ENCODE measurements at regions not wholly inside any gene's neighbourhood (a gene's known extent, or its start where the extent isn't known, plus 50 kb on each side); places are given as distances from the start of the nearest gene placed in this dataset.

GRCh38 chr15:69974321-69974720 is 123.4 kb downstream of the TLE3 start:
- no TSS peak for BruUV-seq (replicated peaks)
- POLR2A ChIA-PET: no interaction called here
- H3K9me3 ChIP-seq (ENCODE audit: control insufficient read depth, insufficient read depth, low read depth, low read length): no peaks in the 10 kb centered on the region
- DNase-seq (ENCODE audit: low read depth, low spot score): no peak
- intact Hi-C loops (cut with micrococcal nuclease; ENCODE audit: unreplicated experiment): loop anchor here (10.0 kb wide), 1 partner anchor 60 kb away; no protein-coding TSS in a partner anchor
- TF ChIP-seq, protein P1, sequence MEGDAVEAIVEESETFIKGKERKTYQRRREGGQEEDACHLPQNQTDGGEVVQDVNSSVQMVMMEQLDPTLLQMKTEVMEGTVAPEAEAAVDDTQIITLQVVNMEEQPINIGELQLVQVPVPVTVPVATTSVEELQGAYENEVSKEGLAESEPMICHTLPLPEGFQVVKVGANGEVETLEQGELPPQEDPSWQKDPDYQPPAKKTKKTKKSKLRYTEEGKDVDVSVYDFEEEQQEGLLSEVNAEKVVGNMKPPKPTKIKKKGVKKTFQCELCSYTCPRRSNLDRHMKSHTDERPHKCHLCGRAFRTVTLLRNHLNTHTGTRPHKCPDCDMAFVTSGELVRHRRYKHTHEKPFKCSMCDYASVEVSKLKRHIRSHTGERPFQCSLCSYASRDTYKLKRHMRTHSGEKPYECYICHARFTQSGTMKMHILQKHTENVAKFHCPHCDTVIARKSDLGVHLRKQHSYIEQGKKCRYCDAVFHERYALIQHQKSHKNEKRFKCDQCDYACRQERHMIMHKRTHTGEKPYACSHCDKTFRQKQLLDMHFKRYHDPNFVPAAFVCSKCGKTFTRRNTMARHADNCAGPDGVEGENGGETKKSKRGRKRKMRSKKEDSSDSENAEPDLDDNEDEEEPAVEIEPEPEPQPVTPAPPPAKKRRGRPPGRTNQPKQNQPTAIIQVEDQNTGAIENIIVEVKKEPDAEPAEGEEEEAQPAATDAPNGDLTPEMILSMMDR (IDR thresholded peaks at IDR 0.05): no peak
- no peak for TF ChIP-seq TCF7L2 (IDR thresholded peaks at IDR 0.05; ENCODE audit: low read depth, low read length)
- TF ChIP-seq POLR2AphosphoS5 (IDR thresholded peaks at IDR 0.05; ENCODE audit: low read depth, low read length): no peak
- no peak for TF ChIP-seq SIN3A (IDR thresholded peaks at IDR 0.05; ENCODE audit: borderline replicate concordance, insufficient read depth, low read depth, low read length)
- TF ChIP-seq, protein P2, sequence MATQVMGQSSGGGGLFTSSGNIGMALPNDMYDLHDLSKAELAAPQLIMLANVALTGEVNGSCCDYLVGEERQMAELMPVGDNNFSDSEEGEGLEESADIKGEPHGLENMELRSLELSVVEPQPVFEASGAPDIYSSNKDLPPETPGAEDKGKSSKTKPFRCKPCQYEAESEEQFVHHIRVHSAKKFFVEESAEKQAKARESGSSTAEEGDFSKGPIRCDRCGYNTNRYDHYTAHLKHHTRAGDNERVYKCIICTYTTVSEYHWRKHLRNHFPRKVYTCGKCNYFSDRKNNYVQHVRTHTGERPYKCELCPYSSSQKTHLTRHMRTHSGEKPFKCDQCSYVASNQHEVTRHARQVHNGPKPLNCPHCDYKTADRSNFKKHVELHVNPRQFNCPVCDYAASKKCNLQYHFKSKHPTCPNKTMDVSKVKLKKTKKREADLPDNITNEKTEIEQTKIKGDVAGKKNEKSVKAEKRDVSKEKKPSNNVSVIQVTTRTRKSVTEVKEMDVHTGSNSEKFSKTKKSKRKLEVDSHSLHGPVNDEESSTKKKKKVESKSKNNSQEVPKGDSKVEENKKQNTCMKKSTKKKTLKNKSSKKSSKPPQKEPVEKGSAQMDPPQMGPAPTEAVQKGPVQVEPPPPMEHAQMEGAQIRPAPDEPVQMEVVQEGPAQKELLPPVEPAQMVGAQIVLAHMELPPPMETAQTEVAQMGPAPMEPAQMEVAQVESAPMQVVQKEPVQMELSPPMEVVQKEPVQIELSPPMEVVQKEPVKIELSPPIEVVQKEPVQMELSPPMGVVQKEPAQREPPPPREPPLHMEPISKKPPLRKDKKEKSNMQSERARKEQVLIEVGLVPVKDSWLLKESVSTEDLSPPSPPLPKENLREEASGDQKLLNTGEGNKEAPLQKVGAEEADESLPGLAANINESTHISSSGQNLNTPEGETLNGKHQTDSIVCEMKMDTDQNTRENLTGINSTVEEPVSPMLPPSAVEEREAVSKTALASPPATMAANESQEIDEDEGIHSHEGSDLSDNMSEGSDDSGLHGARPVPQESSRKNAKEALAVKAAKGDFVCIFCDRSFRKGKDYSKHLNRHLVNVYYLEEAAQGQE (IDR thresholded peaks at IDR 0.05; ENCODE audit: insufficient read depth in 1 of 2, low read depth in 2 of 2, low read length in 1 of 2): no peak
- in situ Hi-C loops (cut with HindIII; ENCODE audit: low pct_unique_long_range_greater_than_20kb, low sequenced_read_pairs): no loop called here
- H3K27me3 ChIP-seq (ENCODE audit: control insufficient read depth, insufficient read depth, low read length): no peaks in the 10 kb centered on the region
- no peaks in the 10 kb centered on the region for H3K36me3 ChIP-seq (ENCODE audit: control insufficient read depth, insufficient read depth, low read length)
- ATAC-seq: no peak
- no peak overlapping the region for H3K4me3 ChIP-seq (ENCODE audit: low read depth in 2 of 2, low read length in 2 of 2)
- CTCF ChIA-PET: no interaction called here
- peaks cover 6% of the 10 kb centered on the region for H3K4me1 ChIP-seq (ENCODE audit: control insufficient read depth, insufficient read depth, low read length)
- no peak overlapping the region for H3K27ac ChIP-seq (ENCODE audit: low read length)

DNA sequence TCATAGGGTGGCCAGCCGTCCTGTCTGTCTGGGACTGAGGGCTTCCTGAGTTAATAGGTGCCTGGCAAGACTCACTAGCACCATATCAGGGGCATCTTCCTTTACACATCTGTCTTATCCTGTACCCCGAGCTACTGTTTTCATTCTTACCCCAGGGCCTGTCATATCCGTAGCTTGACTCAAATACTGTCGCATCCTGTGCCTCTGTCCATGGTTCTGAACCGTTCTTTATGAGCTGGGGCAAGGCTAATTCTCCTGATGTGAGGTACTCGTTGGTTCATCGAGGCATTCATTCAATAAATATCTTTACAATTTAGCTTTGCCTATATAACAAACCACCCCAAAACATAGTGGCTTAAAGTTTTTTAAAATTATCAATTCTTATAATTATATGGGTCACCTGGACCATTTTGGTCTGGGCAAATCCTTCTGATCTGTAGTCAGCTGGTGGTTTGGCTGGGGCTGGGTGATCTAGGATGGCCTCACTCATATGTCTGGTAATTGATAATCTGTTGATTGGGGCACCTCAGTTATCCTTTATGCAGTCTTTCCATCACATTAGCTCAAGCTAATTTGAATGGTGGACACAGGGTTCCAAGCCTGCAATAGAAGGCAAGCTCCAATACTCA is 121.2 kb downstream of the TLE3 start:
- H3K9me3 ChIP-seq (ENCODE audit: control insufficient read depth, insufficient read depth, low read depth, low read length): no peaks in the 10 kb centered on the region
- ChIA-PET POLR2A (no interaction called here), CTCF (no interaction called here)
- no peak overlapping the region for H3K4me3 ChIP-seq (ENCODE audit: low read depth in 2 of 2, low read length in 2 of 2)
- ATAC-seq: no peak
- intact Hi-C loops (cut with micrococcal nuclease; ENCODE audit: unreplicated experiment): loop anchor here (10.0 kb wide), 1 partner anchor 58 kb away; no protein-coding TSS in a partner anchor
- TF ChIP-seq, protein P2 (IDR thresholded peaks at IDR 0.05; ENCODE audit: insufficient read depth in 1 of 2, low read depth in 2 of 2, low read length in 1 of 2): peak; percentile 95 to 98
- TF ChIP-seq POLR2AphosphoS5 (IDR thresholded peaks at IDR 0.05; ENCODE audit: low read depth, low read length): no peak
- TF ChIP-seq, protein P1 (IDR thresholded peaks at IDR 0.05): no peak
- peaks cover 16% of the 10 kb centered on the region for H3K4me1 ChIP-seq (ENCODE audit: control insufficient read depth, insufficient read depth, low read length)
- no peak for DNase-seq (ENCODE audit: low read depth, low spot score)
- no peaks in the 10 kb centered on the region for H3K27me3 ChIP-seq (ENCODE audit: control insufficient read depth, insufficient read depth, low read length)
- in situ Hi-C loops (cut with HindIII; ENCODE audit: low pct_unique_long_range_greater_than_20kb, low sequenced_read_pairs): no loop called here
- no peaks in the 10 kb centered on the region for H3K36me3 ChIP-seq (ENCODE audit: control insufficient read depth, insufficient read depth, low read length)
- no TSS peak for BruUV-seq (replicated peaks)
- no peak overlapping the region for H3K27ac ChIP-seq (ENCODE audit: low read length)
